CD1c-positive myeloid dendritic cell (primary cell): ENCODE measurements at regions not wholly inside any gene's neighbourhood (a gene's known extent, or its start where the extent isn't known, plus 50 kb on each side); places are given as distances from the start of the nearest gene placed in this dataset.

Source experiments
- DNase-seq: peaks from one replicate; pipeline ENCODE4 v3.0.0-alpha.2; 2016; ENCODE audit errors: extremely low spot score

DNA sequence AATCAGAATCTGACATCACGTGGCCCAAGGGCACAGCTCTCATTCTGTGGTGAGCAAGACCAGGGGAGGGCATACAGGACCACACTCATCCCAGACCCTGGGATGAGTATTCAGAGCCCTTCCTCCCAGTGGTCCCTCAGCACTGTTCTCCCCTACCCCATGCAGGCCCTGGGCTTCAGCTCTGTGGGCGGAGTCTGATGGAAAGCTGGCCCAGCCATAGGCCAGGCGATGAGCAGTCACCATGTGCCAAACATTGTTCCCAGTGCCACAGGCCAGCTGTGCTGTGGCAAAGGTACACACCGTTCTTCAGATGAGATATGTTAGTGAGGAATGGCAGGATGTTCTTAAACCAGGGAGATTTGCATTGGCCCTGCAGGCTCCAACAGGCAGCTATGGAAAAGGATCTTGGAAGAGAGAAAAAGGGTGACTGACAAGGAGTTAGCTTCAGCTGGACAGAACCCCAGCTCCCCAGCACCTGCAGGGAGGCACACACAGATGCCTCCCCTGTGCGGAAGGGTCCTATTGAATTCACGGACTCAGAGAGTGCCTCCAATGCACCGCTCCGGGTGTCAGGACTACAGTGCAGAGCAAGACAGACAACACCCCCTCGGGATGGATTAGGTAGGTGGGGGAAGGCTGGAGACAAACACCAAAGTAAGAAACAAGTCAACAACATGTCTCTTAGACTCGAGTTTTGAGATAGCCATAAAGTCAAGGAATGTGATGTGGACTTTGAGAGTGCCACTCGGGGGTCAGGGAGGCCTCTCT, 596.0 kb upstream of the MGMT start:
- no peak for DNase-seq

DNA sequence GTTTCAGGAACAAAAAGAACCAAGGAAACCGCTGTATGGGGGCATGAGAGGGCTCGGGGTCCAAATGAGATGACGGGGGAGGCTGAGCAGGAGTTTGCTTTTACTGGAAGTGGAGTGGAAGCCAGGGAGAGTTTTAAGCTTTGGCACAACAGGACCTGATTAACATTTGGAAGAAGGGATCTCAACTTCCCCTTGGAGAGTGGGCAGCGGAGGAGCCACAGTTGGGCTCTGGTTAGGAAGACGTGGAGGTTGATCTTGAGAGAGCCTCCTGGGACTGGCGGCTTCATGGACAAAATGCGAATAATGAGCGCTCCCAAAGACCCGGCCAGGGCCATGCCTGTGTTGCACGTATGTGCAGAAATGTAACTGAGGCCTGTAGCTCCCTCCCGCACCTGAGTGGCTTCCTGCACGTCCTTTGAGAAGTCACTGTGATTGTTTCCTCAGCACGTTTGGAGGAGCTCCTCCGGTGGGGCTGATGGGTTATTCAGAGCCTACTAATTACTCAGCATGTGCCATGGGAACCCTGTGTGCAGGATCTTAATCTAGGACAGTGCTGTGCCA, 595.3 kb upstream of the MGMT start:
- no peak for DNase-seq

DNA sequence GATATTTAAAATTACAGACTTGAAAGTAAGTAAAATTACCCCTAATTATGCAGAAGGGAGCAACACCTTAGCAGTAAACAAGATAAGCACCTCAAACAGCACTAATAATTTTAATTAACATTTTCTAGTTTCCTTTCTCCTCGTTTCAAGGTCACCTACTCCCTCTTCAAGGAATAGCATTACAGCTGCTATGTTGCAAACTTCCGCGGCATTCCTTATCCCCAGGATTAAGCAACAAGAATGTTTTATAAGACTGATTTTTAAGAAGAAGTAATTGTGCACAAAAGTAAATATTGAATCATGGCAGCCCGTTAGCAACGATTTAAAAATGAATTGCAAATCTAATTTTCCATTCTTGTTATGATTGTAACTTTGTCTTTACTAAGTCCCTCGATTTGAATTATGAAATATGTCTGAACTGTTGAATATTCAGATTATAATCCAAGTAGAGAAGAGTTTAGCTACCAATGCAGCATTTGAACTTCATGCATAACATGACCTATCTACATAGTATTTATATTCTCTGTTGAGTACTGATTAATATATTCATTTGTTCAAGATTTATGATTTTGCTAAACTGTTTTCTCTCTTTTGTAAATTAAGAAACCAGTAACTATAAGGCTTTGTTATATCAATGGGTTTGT, 593.5 kb upstream of the MGMT start:
- DNase-seq = no peak

DNA sequence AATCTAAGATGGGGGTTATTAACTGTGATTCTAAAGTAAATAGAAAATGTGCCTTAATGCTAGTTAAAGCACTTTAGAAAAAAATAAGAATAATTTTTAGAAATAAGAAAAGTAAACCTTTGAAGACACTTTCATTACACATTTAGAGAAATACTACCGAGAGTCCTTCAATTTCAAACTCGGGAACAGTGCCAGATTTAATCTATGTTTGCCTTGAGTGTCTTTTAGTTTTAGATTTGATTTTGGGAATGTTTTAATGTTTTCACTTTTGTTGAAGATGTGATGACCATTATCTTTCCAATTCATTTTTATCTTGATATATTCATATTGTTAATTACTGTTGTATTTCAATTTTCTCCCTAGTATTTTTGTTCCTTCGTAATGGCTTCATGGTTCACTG, 592.7 kb upstream of the MGMT start:
- no peak for DNase-seq

DNA sequence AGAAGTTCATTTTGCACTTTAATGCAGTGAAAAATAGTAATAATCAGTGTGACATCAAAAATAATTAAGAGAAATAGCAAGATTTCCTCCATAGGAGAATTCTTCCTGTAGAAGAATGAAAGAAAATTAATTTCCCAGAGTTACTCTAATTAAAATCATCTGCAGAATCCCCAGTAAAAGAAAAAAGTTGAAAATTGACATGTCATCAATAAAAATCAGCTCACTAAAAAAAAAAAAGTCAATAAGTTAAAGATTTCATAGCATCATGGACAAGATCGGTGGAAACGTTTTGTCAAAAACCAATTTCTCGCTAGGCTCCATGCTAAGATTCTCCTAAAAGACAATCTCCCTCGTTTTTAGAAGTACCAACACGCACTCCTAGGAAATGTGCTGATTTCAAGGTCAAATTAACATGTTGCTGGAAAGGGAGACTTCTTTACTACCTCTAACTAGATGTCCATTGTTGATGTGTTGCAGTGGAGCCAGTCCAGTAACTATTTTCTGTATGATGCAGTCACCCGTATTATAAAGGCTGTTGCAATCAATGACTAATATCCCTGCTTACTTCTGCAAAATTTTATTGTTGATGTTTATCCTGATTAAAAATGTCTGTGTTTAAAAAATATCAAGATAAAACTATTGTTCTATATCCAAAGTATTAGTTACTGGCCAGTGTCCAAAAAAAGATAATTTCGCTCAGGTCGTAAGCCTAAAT, 591.9 kb upstream of the MGMT start:
- no peak for DNase-seq

DNA sequence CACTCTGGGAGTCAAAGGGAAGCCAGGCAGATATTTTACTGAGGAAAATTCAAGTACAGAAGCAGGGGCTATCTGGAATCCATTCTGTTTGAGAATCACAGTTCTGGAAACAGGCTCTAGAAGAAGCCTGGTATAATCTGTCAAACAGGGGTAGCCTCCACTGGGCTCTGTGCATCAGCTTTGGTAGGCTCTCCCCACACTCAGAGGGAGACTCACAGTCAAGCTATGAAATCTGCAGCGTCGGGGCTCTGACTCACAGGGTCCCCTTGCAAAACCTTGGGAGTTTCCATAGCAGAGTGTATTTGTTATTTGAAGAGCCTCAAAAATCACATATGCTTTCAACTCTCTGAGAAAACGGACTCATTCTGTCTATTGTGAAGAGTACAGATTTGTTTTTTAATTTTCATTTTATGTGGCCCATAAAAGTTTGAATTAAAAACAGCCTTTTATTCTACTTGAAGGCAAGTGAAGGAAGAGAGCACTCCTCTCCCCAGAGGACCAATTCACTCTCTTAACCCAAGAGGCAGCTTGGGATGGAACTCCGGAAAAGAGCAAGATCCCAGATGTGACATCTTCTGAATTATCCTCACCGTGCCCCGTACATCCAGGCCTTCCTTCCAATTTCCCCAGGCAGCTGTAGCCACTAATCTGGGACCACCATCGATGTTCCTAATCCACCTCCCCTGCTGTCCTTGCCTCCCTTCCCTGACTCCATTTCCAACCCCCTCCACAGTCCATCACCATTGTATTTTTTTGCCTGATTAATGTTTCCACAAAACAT, 590.9 kb upstream of the MGMT start:
- DNase-seq = no peak

DNA sequence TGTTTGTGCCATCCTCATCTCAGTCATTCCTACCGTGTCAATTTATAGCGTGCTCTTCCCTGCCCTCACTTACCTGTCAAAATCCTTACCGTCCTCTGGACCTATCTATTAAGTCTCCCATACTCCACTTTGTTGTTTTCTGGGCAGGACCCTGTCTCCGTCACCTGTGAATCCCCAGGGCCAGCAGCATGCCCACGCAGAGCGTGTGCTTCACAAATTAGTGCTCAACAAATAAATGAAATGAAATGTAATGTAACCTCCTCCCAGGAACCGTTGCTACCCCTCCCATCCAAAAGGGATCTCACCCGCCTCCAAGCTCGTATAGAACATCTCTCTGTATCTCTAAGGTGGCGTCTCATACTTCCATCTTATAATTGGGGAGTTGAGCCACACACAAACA, 589.9 kb upstream of the MGMT start:
- no peak for DNase-seq

DNA sequence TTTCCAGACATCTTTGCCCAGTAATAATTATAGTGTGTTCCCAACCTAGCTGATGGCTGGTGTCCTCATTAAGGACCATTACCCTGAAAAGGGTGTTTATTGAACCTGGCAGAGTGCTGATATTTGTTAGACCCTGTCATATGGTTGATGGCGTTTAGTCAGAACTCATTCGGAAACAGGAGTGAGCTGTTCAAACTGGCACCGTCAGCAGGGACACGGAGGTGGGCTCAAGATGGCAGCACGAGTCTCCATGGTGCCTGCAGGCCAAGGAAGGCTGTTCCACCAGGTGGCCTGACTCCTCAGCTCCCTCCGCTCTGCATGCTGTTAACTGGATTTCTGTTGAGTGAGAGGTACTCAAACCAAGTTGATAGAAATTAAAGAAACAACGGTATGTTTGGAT, 589.1 kb upstream of the MGMT start:
- no peak for DNase-seq

DNA sequence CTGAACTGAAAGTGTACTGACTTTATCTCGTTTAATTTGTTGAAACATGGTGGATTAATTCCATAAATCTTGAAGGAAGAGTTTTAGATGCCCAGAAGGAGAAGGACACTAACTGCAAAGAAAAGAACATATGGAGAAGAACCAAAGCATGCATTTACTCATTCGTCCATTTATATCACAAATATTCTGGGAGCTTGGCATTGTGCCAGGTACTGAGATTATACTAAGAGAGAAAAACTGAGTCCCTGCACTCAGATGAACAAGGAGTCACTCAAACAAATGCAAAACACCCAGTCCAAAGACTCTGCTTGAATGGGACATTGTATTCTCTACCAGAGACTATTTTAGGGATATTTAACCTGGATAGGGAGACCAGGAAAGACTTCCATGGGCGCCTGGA, 588.0 kb upstream of the MGMT start:
- DNase-seq = no peak

DNA sequence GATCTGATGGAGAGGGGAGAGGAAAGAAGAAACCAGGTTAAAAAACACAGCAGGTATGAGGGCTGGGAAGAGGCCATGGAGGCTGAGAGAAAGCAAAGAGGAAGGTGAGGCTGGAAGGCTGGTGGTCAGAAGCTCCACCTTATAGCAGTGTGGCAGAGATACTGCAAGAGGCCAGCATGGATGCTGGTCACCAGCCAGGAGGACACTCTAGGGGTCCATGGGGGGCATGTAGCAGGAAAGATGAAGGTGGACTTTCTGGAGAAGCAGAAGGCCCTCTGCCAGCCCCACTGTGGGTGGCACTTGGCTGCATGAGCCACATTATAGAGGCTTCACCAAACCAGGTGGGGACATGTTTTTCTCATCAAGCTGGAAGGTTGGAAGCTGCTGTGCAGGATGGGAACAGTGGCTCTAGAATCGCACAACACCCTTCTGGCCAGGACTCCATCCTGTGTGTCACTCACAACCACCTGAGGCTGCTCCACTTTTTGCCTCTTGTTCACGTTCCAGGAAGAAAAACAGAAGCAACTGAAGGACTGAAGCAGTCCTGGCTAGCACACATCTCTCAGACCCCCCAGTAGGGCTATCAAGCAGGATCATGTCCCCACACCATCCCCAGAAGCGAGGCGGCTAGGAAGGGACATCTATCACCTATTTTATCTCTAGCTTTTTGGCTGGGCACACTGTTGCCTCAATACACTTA, 587.5 kb upstream of the MGMT start:
- no peak for DNase-seq

DNA sequence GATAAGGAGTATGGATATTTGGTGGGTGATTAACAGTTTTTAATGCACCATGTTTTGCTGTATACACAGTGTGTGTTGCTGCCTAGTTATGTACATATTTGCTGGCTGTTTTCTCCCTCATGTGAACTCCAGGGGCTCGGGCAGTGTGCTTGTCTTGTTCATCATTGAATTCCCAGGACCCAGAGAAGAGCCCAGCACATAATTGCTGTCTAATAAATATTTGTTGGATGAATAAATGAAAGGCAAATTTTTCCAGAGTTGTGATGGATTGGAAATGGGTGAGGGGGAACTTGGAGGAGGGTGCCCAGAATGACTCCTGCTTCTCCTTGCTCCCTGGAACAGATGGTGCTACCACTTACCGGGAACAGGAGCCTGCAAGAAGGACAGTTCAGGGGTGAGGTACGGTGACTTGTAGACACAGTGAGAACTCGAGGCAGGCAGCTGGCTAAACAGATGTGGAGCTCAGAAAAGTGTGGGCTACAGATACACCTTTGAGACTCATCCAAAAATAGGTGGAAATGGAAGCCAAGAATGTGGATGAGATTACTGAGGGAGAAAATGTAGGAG, 586.8 kb upstream of the MGMT start:
- no peak for DNase-seq

DNA sequence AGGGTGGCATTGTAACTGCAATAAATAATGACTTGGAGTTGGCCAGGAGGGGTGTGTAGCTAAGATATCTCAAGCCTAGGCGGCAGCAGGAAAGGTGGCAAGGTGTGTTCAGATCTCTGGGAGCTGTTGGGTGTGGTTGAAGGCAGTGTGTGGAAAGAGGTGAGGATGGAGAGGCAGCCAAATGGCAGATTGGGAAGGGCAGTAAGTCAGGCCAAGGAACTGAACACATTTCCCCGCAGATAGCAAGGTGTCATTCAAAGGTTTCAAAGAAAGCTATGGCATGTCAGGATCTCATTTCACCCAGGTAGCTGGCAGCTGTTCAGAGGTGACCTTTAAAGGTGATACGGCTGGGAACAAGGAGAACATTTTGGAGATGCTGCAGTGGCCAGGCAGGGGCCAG, 586.0 kb upstream of the MGMT start:
- no peak for DNase-seq

DNA sequence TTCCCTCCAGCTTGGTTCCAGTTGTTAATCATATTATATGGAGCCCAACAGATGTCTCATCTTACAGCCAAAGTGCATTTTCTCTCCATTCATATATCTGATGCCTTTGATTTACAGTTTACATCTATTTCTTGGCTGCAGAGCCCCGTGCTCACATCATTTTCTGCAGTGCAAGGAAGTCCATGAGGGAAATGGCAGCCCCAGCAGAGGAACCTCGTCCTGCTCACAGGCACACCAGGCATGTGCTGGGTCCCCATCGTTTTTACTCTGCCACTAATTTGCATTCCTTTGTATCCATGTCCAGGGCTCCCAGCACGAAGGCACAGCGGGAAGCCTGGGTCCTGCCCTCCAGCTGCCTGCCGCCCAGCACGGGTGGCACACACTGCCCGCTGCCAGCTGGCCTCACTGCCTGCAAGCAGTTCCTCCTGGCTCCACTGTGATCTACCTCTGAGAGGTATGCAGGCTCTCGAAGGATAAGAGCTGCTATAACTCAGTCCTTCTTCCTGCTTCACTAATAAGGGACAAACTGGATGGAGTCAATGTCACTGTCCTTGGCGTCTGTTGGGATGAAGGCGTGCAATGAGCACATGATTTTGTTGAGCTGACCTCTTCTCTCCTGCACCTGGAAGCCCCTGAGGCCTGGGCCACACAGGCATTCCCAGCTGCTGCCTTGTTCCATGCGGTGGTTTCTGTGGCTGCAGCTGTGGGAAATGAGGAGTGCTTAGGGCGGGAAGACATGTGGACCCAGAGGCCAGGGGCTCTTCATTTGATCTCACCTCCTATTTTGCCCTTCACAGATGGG, 583.6 kb upstream of the MGMT start:
- no peak for DNase-seq

DNA sequence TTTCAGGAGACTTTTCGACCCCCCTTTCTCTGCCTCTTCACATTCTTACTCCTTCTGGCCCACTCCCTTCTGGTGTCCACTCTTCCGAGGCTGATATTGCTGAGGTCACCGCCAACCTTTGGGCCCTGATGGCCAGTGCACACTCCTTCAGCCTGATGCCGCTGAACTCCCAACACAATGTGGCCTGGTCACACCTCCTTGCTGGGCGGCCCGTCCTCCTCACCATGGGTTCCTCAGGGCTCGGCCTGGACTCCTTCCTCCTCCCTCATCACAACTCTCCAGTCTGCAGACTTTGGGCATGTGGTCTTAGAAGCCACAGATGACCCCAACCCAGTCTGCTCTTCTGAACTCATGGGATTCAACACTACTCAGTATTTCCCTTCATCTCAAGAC, 583.0 kb upstream of the MGMT start:
- DNase-seq = no peak

DNA sequence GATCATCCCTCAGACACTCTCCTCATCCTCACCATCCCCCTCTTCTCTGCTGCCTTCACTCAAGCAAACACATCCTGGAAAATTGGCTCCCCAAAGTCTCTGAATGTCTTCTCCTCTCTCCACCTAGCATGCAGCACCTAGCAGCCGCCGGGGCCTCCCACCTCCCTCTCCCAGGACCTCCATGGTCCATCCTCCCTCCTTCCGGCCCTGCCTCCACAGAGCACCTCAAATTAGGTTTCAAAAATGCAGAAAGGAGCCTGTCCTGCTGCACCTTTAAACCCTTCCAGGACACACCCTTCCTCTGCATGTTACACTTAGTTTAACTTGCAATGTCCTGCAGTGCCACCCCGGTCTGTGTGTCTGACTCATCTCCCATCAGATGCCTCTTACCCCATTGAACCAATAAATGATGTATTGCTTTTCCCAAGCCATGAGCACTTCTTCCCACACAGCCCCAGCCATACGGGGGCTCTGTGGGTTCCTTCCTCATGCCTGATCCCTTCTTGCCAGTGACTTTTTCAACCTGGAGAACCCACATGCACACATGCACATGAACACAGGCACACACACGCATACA, 582.5 kb upstream of the MGMT start:
- no peak for DNase-seq

DNA sequence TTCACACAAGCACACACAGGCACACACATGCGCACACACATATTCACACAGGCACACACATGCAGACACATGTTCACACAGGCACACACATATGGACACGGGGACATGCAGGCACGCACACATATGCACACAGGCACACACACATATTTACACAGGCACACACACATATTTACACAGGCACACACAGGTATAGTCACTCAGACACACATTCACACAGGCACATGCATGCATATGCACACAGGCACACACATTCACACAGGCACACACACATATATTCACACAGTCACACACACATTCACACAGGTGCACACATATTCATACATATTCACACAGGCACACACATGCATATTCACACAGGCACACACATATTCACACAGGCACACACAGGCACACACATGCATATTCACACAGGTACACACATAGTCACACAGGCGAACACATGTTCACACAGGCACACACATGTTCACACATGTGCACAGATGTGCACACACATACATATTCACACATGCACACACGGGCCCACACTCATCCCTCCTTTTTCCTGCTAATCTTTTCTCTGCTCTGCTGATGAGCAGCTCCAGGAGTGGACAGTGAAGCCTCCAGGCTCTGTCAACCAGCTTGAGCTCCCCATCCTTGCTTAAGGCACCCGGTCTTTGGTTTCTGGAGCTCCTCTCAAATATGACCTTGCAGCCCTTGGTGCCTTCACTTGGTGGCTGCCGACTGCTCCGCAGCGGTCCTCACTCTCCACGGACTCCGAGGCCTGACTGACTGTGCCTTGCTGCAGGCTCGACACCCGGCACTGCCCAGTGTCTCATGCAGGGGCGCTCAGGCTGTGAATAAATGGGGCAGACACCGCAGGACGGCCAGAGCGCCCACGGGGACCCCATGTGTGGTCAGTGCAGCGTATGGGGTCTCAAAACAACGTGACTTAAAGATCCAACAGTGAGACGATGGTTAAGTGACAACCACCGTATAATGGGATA, 581.2 kb upstream of the MGMT start:
- no peak for DNase-seq

DNA sequence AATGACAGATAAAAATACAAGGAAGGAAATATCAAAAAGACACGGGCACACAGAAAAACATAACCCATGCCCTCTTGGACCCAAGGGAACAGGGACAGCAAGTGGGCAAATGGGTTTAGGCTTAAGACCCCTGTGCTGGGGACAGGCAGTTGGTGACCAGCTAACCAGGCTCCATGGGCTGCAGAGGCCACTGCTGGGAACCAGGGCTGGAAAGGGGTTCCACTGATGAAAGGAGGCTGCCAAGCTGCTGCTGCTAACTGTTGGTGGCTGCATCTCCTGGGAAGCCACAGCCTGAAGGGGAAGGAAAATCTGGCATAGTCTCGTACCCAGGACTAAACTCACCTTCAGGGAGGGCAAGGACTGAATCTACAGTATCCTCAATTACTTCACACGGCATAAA, 579.2 kb upstream of the MGMT start:
- DNase-seq = no peak

DNA sequence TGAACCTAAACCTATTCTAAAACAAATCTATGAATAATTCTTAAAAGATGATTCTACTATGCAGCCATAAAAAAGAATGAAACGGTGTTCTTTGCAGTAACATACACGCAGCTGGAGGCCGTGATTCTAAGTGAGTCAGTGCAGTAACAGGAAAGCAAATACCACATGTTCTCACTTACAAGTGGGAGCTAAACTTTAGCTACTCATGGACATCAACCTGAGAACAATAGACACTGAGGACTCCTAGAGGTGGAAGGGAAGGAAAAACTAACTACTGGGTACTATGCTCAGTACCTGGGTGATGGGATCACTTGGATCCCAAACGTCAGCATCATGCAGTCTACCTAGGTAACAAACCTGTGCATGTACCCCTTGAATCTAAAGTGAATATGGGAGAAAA, 575.0 kb upstream of the MGMT start:
- no peak for DNase-seq

DNA sequence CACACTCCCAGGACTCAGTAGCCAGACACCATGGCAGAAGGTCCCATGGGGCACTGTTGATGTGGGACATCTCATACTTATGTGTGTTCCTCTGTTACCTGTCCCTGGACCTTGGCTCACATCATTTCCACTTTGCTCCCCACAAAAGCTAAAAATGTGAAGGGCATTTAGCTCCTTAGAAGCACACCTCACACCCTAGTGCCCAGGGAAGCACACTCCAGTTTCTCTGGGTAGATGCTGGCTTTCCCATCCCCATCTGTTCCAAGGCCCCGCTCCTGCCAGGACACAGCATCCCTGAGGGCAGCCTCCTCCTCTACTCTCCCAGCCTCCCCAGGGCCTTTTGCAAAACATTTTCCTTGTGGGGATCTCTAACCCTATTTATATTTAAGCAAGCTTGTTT, 572.4 kb upstream of the MGMT start:
- no peak for DNase-seq
